Germinal center (tissue), 1 donor: ENCODE measurements at regions not wholly inside any gene's neighbourhood (a gene's known extent, or its start where the extent isn't known, plus 50 kb on each side); places are given as distances from the start of the nearest gene placed in this dataset.
"Not testable (repeated sequence)": the region's sequence is repeated elsewhere in the genome, so short reads cannot be mapped to it uniquely, and the experiment has no call there.

ENCODE experiments used
- DNase-seq: peaks from one replicate; pipeline ENCODE4 v3.0.0; 2012; ENCODE audit warnings: mixed read lengths, low spot score

DNA sequence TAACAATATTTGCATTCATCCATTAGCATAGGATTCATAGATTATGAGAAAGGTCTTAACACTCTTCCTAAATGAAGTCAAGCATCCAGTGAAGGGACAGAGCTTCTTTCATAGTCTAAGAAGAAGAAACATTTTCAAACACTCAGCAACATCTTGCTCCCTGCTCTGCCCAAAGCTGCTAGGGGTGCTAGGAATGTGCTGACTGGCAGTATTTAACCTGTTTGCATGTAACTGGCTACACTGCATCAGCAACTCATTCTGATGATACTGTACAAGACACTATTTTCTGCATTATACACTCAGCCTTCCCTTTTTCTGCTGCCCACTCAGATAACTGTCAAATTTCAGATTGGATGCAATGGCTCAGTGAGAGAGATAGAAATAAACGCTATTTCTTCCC lies 495.1 kb upstream of the ARID1B start:
- no peak for DNase-seq

DNA sequence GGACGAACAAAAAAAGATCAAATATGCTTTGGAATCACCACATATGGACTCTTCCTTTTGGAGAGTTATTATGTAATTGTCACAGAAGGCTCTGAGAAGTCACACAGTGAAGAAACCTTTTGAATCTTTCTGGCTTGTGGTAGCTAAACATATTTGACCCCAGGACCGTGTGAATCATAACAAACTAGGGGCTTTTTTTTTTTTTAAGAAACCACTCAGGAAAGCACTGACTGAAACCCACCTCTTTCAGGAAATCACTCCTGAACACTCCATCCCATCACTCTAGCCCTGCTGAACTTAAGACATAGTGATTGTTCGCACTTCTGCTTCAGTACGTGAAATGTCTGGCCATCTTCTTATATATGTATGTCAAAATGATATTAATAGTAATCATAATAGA lies 495.9 kb upstream of the ARID1B start:
- DNase-seq: no peak

- peak; percentile 41 for DNase-seq
Observed at GRCh38 chr6:156280065-156280464, 497.1 kb upstream of the ARID1B start.

DNA sequence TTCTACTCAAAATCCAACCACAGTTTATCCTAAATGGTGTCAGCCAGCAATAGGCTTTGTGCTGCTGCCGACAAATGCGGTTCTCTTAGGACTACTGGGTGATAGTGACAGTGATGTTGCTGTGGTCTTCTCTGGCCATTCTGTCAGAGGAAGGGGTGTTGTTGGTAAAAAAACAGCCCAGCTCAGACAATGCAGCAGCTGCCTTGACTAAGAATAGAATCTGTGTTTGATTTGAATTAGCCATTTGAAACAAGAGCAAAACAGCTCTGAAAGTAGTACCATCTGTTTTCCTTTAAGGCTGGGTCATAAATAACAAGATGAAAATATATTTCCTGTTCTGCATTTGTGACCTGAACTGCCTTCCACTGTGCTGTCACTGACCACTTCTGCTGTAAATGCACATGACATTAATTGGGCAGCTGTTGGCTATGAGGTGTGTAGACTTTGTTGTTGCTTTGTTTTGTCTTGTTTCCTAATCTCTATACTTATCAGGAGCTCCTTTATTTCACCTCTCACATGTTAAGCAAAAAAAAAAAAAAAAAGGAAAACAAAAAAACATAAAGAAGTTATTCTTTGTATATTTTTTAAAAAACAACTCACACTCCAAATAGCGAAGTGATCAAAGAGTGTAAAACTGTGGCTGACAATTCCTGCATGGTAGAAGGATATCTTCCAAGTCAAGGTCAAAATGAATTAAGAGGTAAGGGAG lies 497.8 kb upstream of the ARID1B start:
- peak; percentile 25 for DNase-seq

DNA sequence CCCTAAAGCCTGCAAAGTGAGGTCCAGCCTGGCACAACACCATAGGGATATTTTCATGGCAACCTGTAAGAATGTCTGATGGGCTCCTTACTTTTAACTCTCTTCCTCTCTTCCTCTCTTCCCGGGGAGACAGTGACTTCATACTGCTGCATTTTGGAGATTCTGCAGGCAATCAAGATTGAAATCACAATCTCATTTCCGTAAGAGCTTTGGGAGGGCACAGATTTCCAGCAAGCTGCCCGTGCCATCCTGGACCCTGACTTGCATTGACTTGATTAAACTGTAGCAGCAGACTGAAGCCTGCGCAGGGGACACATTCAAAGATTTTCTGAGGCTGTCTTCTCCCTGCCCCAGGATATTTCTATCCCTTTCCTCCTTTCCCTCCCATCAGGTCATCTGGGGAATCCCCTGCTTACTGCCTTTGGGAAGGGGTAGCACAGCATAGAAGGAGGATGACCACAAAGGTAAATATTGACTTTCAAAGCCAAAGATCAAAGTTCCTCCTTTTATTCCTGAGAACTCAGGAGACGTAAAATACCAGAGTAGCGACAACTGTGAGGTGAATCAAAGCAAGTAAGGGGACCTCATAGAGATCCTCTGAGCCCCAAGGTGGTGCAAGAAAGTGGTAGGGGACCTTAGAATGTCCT lies 504.0 kb upstream of the ARID1B start:
- no peak for DNase-seq

DNA sequence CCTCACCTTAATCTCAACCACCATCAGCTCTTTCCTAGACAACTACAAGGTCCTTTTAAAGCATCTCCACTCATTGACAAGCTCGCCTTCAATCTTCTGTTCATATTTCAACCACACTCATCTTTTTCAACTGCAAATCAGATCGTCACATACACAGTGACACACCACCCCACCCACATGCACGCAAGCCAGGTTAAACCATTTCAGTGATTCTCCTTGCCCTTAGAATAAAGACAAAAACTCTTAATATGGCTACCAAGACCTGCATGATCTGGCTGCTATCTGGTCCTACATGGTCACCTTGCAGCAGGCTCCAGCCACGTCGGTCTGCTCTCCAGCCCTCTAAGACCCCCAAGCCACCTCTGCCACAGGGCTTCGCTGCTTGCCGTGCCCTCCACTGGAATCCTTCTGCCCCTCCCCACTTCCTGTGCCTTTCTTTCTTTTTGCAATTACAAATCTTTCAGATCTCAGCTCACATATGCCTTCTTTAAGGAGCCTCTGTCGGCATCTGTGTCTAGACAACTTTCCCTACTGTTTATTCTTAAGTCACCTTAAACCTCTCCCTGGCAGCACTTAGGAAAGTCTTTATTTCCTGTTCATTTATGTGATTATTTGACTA lies 507.3 kb upstream of the ARID1B start:
- no peak for DNase-seq

GRCh38 chr6:156268849-156269248 lies 508.3 kb upstream of the ARID1B start:
- no peak for DNase-seq

DNA sequence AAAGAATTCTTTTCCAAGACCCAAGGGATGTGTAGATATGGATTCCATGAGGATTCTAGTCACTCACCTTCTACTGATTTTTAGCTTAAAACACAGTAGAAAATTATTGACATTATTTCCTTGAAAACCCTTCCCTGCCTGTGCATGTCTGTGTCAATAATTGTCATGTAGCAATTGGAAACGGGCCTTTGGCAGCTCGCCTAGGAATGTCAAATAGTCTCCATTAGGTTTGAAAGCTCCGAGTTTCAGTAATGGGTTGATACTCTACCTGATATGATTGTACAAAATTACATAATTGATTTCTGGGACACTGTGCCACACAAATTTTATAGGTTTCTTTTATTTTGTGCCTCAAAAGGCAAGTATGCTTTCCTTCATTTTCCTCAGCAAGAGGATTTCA lies 515.2 kb upstream of the ARID1B start:
- DNase-seq: no peak

DNA sequence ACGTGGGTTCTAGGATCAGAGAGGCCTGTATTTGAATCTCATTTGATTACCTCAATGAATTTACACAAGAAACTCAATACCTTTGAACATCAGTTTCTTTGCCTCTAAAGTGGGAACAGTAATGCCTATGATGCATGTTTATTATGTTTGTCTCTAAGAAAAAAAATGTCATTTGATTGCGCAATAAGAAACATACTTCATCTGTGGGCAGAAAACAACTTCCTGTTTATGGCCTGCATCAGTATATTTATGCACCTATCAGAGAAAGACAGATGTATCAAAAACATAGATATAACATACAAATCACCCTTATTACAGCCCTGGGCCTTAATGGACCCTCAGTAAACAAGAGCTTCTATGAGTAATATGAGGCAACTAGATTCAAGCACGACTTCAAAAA lies 516.4 kb upstream of the ARID1B start:
- DNase-seq: no peak

GRCh38 chr6:156258981-156259380 lies 518.2 kb upstream of the ARID1B start:
- no peak for DNase-seq

DNA sequence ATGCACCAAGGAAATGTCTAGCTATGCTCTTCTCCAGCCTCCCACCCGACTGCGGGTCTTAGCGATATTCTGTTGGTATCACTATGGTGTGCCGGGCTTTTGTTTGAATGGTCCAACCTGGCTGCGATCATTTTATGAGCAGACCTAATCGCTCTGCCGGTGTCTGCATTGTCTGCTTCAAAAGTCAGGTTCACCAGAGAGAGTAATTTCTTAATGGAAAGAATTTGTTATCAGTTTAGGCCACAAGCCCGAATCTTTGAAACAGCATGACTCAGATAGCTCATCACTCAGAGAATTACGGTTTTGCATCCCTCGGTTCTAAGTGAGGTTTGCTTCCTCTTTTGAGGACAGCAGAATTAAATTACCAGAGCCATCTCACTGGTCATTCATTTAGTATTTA lies 521.0 kb upstream of the ARID1B start:
- no peak for DNase-seq

DNA sequence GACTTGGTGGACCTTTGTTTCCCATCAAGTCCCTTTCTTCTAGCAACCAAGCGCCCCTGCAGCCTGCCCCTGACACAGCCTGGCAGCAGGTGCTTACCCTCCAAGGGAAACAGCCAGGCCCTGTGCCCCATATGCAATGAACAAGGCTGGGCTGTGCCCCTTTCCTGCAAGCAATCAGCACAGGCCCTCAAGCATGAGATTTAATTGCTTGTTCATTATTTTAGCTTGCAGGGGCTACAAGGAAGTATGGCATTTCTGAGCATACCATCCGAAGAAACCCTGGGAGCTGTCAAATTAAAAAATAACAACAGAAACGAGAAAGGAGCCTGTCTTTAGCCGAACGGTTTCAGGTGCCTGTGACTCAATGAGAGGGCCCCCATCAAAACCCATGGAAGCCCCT lies 522.9 kb upstream of the ARID1B start:
- no peak for DNase-seq

GRCh38 chr6:156250593-156250992 lies 526.6 kb upstream of the ARID1B start:
- DNase-seq: no peak

DNA sequence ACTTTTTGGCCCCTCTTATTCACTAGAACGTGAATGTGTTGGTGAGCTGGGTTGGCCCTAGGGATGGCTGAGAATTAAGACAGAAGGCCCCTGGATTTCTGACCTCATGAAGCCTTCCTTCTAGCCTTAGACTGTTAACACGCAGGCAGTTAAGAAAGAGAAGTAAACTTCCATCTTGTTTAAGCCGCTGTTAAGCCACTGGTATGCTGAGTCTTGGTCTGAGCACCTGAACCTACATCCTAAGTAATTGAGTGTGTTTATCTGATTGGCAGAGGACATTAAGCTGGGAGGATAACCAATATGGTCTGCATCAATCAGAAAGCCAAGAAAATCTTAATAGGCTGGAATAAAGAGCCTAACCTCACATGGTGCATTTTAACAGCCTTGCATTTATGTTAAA lies 535.0 kb upstream of the ARID1B start:
- no peak for DNase-seq

DNA sequence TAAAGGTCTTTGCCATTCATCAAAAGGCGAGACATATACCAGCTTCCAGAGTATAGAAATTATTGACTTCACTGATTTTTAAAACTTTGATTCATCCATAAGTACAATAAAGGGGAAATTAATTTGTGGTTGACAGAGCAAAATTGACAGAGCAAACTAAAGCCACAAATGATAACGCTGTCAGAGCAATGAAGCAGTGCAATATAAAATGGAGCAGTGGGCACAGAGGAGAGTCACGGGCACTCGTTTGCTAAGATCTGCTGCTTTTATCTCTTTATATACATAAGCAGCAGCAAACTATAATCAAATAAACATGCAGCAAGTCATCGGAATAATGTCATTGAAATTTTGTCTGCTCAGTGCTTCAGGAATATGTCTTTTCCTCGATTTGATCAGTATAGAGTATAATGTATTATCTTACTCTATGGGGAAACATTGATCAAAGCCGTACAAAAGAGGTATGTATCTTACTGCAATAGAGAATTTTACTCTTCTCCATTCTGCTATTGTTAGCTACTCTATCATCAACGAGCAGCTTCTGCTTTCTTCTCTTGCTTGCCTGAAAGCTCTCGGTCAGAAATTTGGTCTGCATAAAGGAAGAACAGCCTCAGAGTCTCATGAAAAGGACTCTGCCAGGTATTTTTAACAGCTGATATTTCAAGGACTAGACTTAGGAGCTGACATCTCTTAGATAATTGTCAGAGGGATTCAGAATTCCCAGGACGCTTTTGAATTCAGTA lies 546.0 kb upstream of the ARID1B start:
- no peak for DNase-seq

GRCh38 chr6:156219973-156220372 lies 557.2 kb upstream of the ARID1B start:
- DNase-seq: no peak

DNA sequence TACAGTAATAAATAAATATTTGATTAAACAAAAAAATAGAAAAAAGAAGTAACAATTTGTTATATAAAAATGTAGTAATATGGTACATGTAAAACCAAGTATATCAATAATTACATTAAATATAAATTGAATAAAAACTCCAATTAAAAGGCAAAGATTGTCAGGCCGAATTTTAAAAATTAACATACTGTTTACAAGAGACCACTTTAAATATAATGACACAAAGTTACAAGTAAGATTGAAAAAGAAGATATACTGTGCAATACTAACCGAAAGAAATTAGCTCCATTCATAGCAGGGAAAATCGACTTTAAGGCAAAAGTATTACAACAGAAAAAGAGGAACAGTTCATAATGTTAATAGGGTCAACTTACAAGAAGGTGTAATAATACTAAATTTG lies 571.5 kb upstream of the ARID1B start:
- no peak for DNase-seq

GRCh38 chr6:156199182-156199581 lies 578.0 kb upstream of the ARID1B start:
- no peak for DNase-seq

- no peak for DNase-seq
Observed at GRCh38 chr6:156197513-156197912, 579.7 kb upstream of the ARID1B start.

- no peak for DNase-seq
Observed at GRCh38 chr6:156194981-156195380, 582.2 kb upstream of the ARID1B start.

GRCh38 chr6:156193381-156193780 lies 583.8 kb upstream of the ARID1B start:
- no peak for DNase-seq

DNA sequence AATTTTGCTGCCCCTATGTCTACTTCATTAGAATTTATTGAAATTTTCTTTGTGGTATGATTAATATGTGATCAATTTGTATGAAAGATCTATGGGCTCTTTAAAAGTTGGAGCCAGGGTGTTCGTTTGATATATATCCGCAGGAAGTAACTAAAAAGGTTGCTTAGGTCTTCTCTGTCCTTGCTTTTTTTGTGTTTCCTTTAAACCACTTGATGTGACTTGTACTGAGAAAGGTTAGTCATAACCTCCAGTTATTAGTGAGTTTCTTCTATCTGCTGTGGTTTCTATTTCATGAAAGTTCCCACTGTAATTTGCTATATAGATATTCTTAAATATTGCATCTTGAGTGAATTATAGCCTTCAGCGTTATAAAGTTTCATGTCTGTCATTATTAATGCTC lies 585.3 kb upstream of the ARID1B start:
- DNase-seq: no peak

- DNase-seq: not testable (repeated sequence)
Observed at GRCh38 chr6:156191390-156191789, 585.8 kb upstream of the ARID1B start.
